Epithelial cell of esophagus (primary cell): ENCODE measurements at regions not wholly inside any gene's neighbourhood (a gene's known extent, or its start where the extent isn't known, plus 50 kb on each side); places are given as distances from the start of the nearest gene placed in this dataset.
A peak's percentile ranks its signal among the peaks of the same experiment; 100 is the strongest.

Experiments used
- DNase-seq: peaks from one replicate; pipeline ENCODE4 v3.0.0; 2010; ENCODE audit warnings: low read depth
- H3K4me3 ChIP-seq: 2 replicates; pipeline ENCODE4 v1.5.1; 2011; ENCODE audit warnings: mild to moderate bottlenecking, low read length, control low read depth
- TF ChIP-seq, protein P1 (sequence below): IDR thresholded peaks from 2 replicates; pipeline ENCODE4 v1.5.1; 2011; ENCODE audit warnings: low read depth, mild to moderate bottlenecking, low read length, control low read depth, inconsistent platforms; ENCODE audit not compliant: insufficient read depth; ENCODE audit errors: missing control alignments

DNA sequence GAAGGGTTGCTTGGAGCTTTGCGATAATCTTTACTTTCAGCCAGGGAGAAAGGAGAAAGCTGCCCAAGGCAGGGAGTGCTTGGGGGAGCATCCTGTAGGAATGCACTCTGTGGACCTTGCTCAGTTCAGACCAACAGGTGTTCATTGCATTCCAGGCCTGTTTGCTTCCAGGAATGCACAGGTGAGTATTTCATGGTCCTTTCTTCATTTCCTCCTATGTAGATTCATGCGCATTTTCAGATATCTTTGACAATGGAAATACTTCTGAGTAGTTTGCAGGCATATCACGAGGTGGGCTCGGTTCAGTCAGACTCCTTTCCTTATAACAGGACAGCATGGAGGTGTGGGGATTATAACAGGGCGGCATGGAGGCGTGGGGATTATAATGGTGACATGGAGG is 254.8 kb downstream of the FGF9 start:
- DNase-seq: no peak
- H3K4me3 ChIP-seq: no peak overlapping the region
- TF ChIP-seq, protein P1, sequence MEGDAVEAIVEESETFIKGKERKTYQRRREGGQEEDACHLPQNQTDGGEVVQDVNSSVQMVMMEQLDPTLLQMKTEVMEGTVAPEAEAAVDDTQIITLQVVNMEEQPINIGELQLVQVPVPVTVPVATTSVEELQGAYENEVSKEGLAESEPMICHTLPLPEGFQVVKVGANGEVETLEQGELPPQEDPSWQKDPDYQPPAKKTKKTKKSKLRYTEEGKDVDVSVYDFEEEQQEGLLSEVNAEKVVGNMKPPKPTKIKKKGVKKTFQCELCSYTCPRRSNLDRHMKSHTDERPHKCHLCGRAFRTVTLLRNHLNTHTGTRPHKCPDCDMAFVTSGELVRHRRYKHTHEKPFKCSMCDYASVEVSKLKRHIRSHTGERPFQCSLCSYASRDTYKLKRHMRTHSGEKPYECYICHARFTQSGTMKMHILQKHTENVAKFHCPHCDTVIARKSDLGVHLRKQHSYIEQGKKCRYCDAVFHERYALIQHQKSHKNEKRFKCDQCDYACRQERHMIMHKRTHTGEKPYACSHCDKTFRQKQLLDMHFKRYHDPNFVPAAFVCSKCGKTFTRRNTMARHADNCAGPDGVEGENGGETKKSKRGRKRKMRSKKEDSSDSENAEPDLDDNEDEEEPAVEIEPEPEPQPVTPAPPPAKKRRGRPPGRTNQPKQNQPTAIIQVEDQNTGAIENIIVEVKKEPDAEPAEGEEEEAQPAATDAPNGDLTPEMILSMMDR: no peak

DNA sequence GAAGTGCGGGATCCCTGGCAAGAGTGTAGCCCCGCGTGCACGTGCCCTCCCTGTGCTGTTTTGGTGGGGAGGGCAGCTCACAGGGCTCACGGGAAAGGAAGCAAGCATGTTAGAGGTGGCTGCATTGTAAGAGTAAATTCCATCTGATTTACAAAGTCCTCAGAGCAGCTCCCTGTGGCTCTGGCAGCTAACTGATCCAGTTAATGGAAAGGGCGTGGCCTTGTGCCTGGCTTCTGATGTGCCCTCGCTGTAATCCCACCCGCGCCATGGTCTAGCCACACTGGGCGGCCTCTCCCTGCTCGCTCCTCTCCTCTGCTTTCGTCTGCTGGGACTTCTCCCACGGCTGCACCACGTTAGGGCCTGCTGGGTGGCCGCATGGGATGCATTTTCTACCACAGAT is 258.5 kb downstream of the FGF9 start:
- TF ChIP-seq, protein P1: no peak
- no peak overlapping the region for H3K4me3 ChIP-seq
- DNase-seq: no peak

DNA sequence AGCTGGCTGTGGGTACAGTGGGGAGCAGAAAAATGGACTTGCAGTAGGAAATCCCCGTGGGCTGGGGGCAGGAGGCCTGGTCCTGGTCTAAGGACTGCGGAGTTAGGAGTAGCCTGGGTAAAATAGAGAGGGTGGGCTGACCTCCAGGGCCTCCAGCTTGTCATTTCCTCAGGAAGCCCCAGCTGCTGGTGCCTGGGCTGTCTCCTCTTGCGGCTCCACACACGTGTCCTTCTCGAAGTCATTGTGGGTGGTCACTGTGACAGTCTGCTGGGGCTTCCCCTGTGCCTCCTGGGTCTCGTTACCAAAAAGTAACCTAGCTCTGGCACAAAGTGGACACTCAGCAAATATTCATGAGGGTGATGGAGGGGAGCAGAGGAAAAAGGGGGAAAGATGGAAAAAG is 259.7 kb downstream of the FGF9 start:
- DNase-seq: no peak
- H3K4me3 ChIP-seq: no peak overlapping the region
- TF ChIP-seq, protein P1: no peak

DNA sequence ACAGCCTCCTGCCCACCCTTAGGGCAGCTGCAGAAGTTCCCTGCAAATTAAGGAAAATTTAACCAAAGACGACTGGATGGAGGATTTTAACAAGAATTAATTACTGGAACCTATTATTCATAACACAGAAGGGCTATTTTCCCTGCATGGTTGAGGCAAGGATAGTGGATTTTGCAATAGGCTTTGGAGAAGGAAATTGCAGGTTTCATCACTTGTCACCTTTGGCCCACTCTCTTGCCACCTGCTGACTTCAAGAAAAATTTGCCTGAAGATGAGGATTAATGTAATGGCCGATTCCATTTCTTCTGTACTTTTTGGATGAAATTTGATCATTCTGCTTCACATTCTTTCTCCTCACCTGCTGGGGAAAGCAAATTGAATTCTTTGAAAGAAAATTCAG is 261.7 kb downstream of the FGF9 start:
- no peak for DNase-seq
- TF ChIP-seq, protein P1: no peak

DNA sequence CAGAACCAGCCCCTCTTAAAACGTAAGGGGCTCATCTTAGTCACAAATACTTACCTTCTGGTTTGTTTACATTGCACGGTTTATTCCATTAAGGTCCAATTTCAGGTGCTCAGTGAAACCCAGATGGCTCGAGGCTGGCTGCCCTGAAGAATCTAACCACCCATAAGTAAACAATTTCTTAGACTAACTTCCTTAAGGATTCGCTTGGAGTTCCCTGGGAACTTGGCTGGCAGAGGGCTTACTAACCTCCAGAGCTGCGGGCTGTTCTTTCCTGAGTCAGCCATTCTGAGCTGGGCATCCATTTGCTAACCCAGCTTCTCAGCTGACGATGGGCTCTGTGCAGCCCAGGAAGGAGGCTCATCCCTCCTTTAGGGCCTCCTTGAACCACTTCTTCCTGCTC is 262.1 kb downstream of the FGF9 start:
- TF ChIP-seq, protein P1: no peak
- no peak overlapping the region for H3K4me3 ChIP-seq
- DNase-seq: peak; percentile 2

More for the DNA sequence above, 261.7 kb downstream of the FGF9 start:
- no peak overlapping the region for H3K4me3 ChIP-seq

DNA sequence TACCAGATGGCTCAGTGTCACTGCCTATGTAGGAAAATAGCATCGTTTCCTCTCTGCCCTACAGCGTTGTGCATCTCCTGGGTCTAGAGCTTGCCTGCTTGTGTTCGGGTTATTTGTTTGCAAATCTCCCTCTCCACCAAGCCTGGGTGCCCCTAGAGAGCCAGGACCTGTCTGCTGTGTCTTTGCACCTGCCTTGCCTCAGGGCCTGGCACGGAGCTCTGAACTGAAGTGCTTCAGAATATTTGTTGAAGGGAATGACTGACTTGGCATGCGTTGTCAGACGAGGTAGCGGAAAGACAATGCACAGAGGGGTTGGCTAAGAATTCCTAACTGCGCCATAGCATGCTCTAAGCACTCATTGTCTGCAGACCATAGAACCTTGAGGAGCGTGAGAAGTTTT is 263.4 kb downstream of the FGF9 start:
- no peak overlapping the region for H3K4me3 ChIP-seq
- no peak for DNase-seq
- TF ChIP-seq, protein P1: no peak

DNA sequence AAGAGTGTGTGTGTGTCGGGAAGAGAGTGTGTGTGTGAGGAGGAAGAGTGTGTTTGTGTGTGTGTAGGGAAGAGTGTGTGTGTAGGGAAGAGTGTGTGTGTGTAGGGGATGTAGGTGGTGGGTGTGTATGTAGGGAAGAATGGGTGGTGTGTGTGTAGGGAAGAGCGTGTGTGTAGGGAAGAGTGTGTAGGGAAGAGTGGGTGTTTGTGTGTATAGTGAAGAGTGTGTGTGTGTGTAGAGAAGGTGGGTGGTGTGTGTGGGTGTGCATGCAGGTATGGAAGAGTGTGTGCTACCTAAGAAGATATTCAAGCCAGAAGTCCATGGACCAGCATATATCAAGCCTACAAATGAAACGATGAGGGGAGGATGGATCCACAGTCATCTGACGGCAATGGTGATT is 265.8 kb downstream of the FGF9 start:
- no peak for DNase-seq
- H3K4me3 ChIP-seq: no peak overlapping the region
- TF ChIP-seq, protein P1: no peak
